ENCODE measurements at regions not wholly inside any gene's neighbourhood (a gene's known extent, or its start where the extent isn't known, plus 50 kb on each side); places are given as distances from the start of the nearest gene placed in this dataset.

GRCh38 chr1:221256773-221257172, 377.5 kb downstream of the HLX start:
- no peak for TF ChIP-seq POLR2A (IDR thresholded peaks at IDR 0.05)
- no peak for TF ChIP-seq CTCF (IDR thresholded peaks at IDR 0.05)

Data from Peyer's patch (tissue), 4 donors.